GM21723 (cell line): ENCODE measurements at regions not wholly inside any gene's neighbourhood (a gene's known extent, or its start where the extent isn't known, plus 50 kb on each side); places are given as distances from the start of the nearest gene placed in this dataset.
"Not testable (repeated sequence)": the region's sequence is repeated elsewhere in the genome, so short reads cannot be mapped to it uniquely, and the experiment has no call there.

Experiments
- ATAC-seq: cut with Tn5 transposase; IDR thresholded peaks from one replicate; pipeline ENCODE4 v1.9.1; 2021; ENCODE audit warnings: mild to moderate bottlenecking, moderate library complexity; ENCODE audit not compliant: unreplicated experiment

GRCh38 chr7:27032839-27033238 lies 63.0 kb downstream of the HOXA1 start:
- ATAC-seq, result no peak

GRCh38 chr7:27031289-27032172 lies 64.3 kb downstream of the HOXA1 start:
- peak; percentile 87 for ATAC-seq

- ATAC-seq, result no peak
Observed at GRCh38 chr7:27030393-27031050, 65.3 kb downstream of the HOXA1 start.

GRCh38 chr7:27025270-27025669 lies 70.5 kb downstream of the HOXA1 start:
- no peak for ATAC-seq

GRCh38 chr7:27010068-27010467 lies 85.7 kb downstream of the HOXA1 start:
- no peak for ATAC-seq

- ATAC-seq, result no peak
Observed at GRCh38 chr7:27000496-27000895, 95.3 kb downstream of the HOXA1 start.

GRCh38 chr7:26998284-26998683 lies 97.5 kb downstream of the HOXA1 start:
- not testable (repeated sequence) for ATAC-seq

- no peak for ATAC-seq
Observed at GRCh38 chr7:26995666-26996065, 100.1 kb downstream of the HOXA1 start.

GRCh38 chr7:26993816-26994810 lies 101.7 kb downstream of the HOXA1 start:
- no peak for ATAC-seq

- no peak for ATAC-seq
Observed at GRCh38 chr7:26992670-26993069, 103.1 kb downstream of the HOXA1 start.

- no peak for ATAC-seq
Observed at GRCh38 chr7:26991796-26992195, 104.0 kb downstream of the HOXA1 start.

- no peak for ATAC-seq
Observed at GRCh38 chr7:26989897-26990670, 105.7 kb downstream of the HOXA1 start.

GRCh38 chr7:26988836-26989374 lies 106.9 kb downstream of the HOXA1 start:
- no peak for ATAC-seq

GRCh38 chr7:26987338-26987737 lies 108.5 kb downstream of the HOXA1 start:
- ATAC-seq, result no peak

- ATAC-seq, result no peak
Observed at GRCh38 chr7:26978146-26978545, 113.8 kb upstream of the SKAP2 start.

- no peak for ATAC-seq
Observed at GRCh38 chr7:26976840-26977239, 112.5 kb upstream of the SKAP2 start.

- ATAC-seq, result not testable (repeated sequence)
Observed at GRCh38 chr7:26971924-26972323, 107.5 kb upstream of the SKAP2 start.

- no peak for ATAC-seq
Observed at GRCh38 chr7:26965724-26966123, 101.3 kb upstream of the SKAP2 start.

- ATAC-seq, result no peak
Observed at GRCh38 chr7:26964156-26964808, 99.9 kb upstream of the SKAP2 start.
